ENCODE measurements at regions not wholly inside any gene's neighbourhood (a gene's known extent, or its start where the extent isn't known, plus 50 kb on each side); places are given as distances from the start of the nearest gene placed in this dataset.

DNA sequence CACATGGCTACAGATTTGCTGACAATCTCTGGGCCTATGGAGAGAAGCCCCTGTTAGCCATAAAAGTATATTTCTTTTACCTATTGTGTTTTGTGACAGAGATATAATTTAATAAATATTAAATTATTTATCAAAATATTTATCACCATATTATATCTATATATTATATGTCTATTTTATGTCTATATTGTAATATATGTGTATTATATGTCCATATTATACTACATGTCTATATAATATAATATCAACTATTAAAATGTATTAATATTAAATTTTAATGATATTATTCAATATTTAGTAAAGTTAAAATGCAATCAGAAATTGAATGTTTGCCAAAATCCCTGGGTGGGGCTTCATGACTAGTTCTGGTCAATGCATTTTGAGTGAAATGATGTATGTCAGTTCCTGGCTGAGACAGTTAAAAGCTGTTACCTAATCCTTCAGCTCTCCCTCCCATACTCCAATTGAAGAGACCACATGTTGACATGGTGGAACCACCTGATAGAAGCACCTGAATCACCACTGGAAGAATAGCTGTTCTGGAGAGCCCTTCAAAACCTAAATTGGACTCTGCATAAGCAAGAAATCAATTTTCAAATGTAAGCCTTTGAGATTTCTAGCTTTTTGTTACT lies 357.3 kb upstream of the DDHD1 start:
- no peak for DNase-seq

DNA sequence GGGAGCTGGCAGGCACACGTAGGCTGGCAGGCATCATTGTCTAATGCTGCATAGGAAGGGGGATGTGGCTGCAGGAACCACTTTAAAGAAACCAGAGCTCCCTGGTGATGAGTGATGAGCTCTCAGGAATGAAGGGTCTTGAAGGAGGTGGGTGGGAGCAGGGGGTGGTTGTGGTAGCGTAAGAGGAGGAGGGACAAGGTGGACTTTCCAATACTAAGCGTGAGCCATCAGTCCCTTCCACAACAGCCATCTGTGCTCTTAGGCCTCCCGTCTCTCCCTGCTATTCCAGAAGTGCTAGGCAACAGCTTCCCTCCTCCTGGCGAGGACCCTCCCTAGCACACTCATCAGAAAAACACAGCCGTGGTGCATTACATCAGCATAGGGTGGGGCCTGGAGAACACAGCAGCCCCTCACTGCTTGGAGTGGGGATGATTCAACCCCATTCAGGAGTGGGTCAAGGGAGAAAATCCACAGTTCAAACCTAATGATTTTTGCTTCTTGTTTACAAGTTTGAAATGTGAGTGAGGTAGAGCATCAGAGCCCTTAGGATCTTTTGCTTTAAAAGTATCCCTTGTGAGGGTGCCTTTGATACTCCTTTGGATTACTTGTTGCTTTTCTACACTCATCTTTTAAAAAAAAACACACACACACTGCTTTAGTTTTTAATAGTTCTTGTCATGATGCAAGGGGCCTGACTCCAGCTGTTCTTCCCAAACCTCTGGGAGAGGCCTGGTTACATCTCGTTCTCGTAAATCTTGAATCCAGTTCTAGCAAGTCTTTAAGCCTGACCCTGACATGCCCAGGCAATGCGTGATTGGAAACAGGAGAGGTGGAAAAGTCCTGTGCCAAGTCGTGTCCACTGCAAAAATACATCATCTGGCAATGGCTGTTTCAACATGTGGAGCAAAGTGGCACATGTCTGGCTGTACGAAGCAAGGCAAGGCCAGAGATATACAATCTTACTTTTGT lies 356.4 kb upstream of the DDHD1 start:
- DNase-seq, result no peak

DNA sequence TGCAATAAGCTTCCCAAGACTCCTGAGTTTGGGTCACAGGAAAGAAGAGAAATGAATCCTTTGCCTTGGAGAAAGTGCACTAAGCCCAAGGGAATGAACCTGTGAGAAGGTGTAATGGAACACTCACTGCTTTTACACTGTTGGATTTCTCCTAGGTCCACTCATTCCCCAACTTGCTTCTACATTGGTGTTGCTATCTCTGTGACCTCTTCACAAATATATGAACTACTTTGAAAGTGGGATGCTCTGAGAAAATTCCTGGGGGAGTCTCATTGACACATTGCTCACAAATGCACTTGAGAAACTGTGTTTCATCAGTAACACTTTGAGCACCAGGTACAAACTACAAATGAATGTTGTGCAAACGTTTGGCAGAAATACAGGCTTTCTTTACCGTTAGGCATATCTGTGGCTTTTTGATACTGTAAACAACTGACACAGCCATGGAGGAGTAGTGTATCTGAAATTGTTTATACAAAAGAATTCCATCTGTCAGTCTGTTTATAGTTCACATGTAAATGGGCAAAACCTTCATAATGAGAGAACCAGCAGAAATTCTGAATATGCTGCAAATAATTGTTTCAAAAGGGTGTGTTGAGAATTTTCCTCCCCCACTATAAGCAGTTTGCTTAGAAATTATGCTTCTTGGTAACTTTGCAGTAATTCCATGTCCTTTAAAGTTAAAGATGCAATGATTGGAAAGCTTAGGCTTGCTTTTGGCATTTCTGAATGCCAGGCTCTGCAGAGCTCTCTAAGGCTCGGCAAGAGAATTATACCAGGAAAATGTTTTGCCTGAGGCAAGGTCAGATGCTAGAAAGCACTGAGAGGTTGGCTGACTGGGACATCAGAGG lies 348.5 kb upstream of the DDHD1 start:
- no peak for DNase-seq

GRCh38 chr14:53500191-53500590 lies 347.1 kb upstream of the DDHD1 start:
- no peak for DNase-seq

- DNase-seq, result no peak
These were observed 343.5 kb upstream of the DDHD1 start for GRCh38 chr14:53496668-53497067.

GRCh38 chr14:53495846-53496343 lies 342.8 kb upstream of the DDHD1 start:
- DNase-seq, result no peak

GRCh38 chr14:53494587-53494986 lies 341.5 kb upstream of the DDHD1 start:
- no peak for DNase-seq

GRCh38 chr14:53493860-53494259 lies 340.7 kb upstream of the DDHD1 start:
- no peak for DNase-seq

- DNase-seq, result no peak
These were observed 340.2 kb upstream of the DDHD1 start for GRCh38 chr14:53493320-53493719.

GRCh38 chr14:53491884-53492277 lies 338.8 kb upstream of the DDHD1 start:
- DNase-seq, result no peak

DNA sequence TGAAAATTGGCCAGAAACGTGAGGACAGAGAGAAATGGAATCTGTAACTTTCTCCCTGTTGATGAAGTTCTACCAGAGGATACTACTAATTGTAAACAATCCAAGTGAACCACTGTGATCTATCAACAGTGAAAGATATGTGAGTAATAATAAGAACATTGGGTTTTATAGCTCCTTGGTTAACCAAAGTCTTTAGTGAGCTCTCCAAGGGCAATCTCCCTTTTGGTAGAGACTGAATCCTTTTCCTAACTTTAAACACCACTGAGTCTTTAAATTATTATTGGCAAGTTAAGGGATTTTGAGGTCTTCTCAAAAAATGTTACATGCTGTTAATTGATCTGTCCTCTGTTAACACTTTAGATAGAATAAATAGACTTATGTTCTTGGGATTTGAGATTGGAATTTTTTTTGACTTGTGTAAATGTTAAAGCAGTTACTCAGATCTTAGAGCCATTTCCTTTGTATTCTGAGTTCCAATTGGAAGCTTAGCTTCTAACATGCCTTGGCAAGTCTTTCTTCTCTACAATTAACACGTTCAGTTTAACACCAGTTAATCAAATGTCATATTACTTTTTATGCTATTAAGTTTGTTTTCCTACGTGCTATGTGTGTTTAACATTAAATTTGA lies 338.2 kb upstream of the DDHD1 start:
- DNase-seq, result no peak

- no peak for DNase-seq
These were observed 325.1 kb upstream of the DDHD1 start for GRCh38 chr14:53478174-53478573.

DNA sequence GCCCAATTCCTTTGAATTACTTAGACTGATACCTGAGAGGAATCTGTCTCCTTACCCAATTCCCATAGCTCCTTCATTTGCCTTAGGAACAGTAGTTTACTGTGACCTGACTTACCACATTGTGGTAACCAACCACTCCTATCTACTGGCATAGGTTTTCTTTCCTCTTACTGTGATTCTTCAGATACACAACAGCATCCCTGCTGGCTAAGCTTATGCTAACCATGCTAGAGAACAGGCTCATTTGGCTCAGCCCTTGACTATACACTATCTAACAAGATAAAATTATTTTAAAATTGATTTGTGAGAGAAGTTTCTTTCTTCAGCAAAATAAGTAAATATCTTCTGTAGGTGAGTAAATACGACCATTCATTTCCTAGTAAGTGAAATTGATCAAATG lies 320.4 kb upstream of the DDHD1 start:
- DNase-seq, result no peak

DNA sequence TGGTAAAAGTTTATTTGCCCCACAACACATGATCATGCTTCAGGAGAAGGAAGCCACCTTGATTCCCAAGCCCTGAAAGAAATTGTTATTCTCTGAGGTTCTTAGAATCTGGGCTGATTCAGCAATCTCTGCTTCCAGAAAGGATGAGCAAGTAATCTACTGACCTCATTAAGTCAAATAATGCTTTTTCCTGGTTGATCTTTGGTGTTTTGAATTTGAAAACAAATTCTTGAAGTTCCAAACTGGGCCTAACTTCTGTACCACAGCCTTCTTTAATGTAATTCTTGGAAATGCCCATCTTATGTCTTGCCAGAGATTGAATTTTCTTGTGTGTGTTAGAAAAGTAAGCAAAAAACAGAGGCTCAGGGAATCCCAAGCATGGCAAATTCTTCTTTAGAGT lies 319.2 kb upstream of the DDHD1 start:
- no peak for DNase-seq

GRCh38 chr14:53470351-53471043 lies 317.4 kb upstream of the DDHD1 start:
- no peak for DNase-seq

DNA sequence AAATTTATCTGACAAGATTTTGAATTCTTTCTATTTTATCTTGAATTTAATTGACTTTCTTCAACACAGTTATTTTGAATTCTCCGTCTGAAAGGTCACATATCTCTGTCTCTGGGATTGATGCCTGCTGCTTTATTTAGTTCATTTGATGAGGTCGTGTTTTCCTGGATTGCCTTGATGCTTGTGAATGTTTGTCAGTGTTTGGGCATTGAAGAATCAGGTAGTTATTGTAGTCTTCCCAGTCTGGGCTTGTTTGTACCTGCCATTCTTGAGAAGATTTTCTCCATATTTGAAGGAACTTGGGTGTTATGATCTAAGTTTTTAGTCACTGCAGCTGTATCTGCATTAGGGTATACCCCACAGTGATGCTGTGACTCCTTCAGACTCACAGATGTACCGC lies 315.8 kb upstream of the DDHD1 start:
- DNase-seq, result no peak

DNA sequence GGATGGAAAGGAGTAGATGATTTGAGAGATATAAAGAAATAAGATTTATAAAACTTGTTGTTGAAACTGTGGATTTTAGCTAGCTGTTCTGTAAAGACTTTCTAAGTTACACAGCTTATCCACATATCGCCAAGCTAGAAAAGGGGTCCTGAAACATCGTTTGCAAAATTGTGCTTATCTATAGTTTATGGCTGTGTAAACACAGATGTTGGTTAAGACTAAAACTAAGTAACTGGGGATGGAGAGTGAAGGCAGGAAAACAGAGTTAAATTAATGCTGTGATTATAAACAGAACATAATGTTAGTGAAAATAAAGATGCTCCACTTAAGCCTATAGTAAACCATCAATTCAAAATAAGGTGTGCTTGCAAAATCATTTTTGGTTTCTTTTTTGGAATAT lies 311.3 kb upstream of the DDHD1 start:
- no peak for DNase-seq

DNA sequence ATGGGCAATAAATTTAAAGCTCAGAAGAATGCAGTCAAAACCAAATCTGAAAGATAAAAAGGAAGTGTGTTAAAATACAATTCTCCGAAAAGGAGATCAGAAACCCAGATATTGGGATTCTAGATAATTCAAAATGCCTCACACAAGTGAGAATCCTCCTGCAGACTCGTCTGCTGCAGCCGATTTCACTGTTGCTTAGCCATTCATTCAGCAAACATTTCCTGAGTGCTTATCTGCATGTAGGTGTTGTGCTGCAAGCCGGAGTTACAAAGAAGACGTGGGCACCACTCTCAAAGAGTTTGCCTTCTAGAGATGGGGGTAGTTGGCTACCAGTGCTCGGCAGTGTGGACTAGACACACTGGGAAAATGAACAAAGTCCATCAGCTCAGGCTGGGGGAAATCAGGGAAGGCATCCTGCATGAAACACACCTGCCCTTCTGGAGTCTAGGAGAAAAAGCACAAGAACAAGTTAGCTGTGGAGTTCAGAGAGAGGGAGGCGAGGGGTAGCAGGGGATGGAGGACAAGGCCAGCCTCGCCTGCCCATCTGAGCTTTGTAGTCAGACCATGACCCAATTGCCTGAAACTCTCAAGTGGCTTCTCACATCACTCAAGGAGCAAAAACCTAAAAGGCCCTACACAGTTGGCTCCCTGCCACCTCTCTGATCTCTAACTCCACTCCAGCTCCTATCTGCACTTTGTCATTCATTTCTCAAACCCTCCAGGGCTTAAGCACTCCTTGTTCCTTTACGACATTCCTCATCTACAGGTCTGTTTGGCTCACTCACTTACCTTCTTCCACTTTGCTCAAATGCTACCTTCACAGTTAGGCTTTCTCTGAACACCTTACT lies 310.0 kb upstream of the DDHD1 start:
- DNase-seq, result no peak

DNA sequence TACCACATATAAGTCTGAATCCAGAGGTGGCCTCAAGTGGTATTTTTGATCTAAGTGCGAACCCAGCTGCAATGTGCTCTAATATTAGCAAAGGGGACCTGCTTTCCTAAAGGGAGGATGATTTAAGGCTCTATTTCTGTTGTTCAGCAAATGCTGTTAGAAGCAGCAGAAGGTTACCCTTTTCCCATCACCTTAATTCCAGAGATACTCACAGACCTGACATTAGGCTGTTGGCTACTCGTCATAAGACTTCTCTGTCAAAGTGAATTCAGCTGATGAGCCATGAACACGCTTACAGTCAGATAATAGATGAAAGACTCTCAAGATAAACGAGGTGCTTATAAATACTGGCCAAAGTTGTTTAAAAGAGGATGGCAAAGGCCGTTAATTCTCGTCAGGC lies 308.7 kb upstream of the DDHD1 start:
- DNase-seq, result no peak

DNA sequence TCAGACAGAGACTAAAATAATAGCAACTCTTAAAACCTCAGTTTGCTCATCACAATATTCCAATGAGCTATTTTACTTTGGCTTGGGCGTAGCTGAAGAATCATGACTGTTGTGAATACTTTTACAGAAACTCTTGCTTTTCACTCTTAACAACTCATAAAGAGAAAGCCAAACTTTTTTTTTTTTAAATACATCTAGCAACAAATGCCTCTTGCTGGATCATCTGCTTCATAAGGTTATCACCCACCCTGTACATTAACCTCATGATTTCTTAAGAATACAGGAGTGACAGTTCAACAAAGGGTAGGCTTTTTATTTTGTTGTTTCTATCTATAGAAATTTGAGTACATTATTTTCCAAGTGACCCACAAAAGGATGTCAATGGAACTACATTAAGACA lies 307.4 kb upstream of the DDHD1 start:
- no peak for DNase-seq

GRCh38 chr14:53458368-53458814 lies 305.3 kb upstream of the DDHD1 start:
- no peak for DNase-seq

Data from effector CD4-positive, alpha-beta T cell (primary cell).